G401 (cell line): ENCODE measurements at regions not wholly inside any gene's neighbourhood (a gene's known extent, or its start where the extent isn't known, plus 50 kb on each side); places are given as distances from the start of the nearest gene placed in this dataset.

Experiments used
- DNase-seq: peaks from one replicate; pipeline ENCODE4 v3.0.0-alpha.2; 2015; ENCODE audit warnings: low spot score
- in situ Hi-C: cut with HindIII; loops from 2 replicates; pipeline ENCODE4 v1.10.0; 2016; ENCODE audit warnings: low sequenced_read_pairs, mixed read lengths

DNA sequence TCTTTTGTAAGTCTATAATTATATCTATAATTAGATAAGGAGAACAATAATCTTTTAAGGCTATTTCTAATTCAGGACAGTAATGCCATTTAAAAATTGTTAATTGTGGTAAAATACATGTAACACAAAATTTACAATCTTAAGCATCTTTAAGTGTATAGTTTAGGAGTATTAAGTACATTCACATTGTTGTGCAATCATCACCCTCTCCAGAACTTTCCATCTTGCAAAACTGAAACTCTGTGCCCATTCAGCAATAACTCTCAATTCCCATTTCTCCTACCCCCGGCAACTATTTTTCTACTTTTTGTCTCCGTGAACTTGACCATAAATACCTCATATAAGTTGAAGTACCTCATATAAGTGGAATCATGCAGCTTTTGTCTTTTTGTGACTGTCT lies 93.9 kb upstream of the KCNA3 start:
- no peak for DNase-seq
- in situ Hi-C loops: no loop called here

DNA sequence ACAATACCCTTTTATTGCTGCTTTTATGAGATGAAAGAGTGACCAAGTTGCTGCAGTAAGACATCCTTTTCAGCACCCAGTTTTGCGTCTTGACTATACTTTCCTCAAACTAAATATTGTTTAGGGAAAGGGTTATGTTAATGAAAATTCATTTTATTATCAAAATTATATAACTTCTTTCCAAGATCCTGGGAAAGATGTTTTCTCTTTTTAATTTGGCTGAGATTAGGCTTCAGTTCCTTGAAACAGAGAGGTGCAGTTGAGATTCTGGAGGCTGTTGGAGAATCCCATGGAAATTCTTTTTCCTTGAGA lies 91.6 kb upstream of the KCNA3 start:
- in situ Hi-C loops: no loop called here
- DNase-seq: no peak

DNA sequence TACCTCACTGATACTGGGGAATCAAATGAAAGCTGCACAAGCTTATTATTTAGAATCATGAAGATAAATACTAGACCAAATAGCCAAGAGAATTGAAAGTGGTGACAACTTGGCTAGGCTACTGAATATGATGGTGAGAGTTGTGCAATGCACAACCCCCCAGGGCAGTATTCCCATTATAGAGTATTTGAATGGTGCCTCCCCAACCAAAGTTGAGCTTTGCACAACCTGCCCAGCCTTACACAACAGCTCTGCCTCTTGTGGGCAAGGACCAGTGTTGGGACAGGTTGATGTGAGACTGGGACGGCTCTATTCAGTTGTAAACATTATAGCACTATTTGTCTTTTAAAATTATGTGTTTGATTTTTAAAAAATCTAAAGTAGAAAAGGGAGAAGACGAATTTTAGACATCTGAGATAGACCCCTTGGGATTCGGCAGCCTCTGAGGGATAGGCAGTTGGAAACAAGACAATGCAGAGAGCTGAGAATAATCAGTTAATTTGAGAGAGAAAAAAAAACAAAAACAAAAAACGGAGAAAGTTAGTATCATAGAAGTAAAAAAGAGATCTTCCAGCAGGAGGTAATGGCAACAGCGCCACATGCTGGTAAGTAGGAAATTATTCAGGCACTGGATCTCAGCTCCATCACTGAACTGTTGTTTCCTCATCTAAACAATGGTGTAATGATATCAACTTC lies 91.0 kb upstream of the KCNA3 start:
- in situ Hi-C loops: no loop called here
- peak; percentile 73 for DNase-seq

DNA sequence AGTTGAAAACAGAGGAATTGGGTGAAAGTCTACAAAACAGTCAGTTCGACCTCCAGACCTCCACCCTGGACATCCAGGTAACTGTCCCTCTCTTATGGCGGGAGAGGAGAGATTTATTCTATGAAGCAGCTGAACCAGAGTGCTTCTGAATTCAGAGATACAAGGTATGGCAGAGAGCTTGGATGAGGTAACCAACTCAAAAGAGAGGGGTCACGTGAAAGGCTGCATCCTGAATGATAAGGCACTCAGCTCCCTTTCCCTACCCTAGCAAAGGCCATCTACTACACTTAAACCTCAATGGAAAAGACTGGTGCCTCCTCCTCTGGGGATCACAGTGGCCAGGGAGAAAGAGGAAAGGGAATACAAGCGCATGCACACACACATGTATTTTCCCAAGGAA lies 88.4 kb upstream of the KCNA3 start:
- in situ Hi-C loops: no loop called here

DNA sequence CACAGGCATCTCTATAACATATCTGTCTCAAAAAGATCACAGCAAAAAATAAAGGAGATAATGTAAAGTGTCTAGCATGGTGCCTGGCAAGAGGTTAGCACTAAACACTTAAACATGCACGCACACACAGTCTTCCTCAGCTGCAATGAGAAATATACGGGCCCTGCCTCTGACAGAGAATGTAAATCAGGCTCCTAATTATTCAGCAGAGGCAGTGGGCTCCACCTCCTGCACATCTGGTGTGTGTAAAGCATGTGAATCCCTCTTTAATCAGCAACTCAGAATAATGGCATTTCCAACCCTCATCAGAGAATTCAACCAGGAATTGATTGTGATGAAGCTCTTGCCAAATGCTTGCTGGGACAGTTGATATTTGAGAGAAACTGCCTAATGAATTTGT lies 85.6 kb upstream of the KCNA3 start:
- in situ Hi-C loops: no loop called here
- DNase-seq: no peak

More for the DNA sequence above, 88.4 kb upstream of the KCNA3 start:
- no peak for DNase-seq

DNA sequence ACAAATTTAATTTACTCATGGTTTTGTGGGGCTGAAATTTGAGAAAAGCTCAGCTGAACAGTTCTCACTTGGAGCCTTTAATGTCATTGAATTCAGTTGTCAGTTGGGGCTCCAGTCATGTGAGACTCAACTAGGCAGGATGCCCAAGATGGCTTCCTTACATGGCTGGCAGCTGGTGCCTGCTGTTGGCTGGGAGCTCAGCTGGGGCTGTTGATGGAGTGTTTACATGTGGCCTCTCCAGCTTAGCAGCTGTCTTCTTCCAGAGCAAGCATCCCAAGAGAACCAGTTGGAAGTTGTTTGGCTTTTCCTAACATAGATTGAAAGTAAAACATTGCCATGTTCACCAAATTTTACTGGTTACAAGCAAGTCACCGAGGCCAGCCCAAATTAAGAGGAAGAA lies 81.8 kb upstream of the KCNA3 start:
- in situ Hi-C loops: no loop called here
- no peak for DNase-seq

DNA sequence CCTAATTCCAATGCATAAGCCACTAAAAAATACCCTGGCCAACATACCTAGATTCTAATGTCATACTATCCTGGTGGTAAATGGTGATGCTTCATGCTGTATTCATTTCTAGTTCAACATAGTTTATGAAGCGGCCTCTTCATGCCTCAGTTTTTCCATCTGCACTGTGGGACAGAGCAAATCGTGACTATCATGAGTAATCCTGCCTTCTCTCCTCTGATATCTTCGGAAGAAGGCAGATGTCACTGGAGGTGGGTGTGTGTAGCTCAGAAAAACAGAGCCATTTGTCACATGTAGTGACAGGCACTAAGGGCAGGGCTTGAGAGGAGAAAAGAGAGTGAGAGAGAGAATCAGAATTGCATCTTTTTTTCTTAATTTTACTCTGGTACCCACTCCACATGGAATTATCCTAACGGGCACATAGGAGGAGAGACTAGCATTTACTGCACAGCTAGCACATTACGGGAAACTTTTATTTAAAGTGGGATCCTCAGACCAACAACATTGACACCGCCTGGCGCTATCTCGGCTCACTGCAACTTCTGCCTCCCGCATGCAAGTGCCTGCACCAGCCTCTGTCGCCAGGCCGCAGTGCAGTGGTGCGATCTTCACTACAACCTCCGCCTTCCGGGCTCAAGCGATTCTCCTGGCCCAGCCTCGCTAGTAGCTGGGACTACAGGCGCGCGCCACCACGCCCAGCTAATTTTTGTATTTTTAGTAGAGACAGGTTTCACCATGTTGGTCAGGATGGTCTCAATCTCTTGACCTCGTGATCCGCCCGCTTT lies 78.4 kb upstream of the KCNA3 start:
- in situ Hi-C loops: no loop called here
- no peak for DNase-seq

DNA sequence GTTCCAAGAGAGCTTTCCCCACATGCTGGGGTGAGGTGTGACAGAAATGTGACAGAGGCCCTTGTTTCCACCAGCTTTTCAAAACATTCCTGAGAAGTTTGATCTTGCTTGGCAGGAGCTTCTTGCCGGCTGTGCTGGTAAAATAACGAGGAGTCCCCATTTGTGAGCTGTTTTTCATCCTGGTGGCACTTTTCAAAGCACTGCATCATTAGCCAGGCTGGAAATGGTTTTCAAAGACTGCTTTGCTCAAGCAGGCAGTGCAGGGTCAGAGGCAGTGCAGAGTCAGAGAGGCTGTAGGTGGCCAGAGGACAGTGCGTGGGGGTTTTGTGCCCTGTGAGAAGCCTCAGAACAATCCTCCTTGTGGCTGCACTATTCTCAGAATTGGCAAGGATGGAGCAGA lies 75.8 kb upstream of the KCNA3 start:
- in situ Hi-C loops: no loop called here
- DNase-seq: peak; percentile 72

DNA sequence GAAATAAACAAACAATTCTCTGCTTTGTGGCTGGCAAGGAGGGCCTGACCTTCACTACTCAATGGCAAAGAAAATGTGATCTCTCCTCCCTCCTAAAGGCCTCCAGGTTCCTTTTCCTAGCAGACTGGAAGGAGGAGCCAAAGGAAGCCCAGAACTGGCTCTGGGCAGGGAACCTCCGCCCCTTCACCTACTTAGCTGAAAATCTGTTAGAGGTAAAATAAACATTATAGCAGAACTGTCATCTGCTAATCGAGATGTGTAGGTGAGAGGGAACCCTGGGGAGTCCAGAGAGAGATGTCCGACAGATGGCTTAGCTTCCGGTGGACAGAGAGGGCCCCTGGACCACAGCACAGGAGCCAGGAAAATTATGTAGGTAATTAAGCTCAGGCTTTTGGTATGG lies 75.2 kb upstream of the KCNA3 start:
- DNase-seq: peak; percentile 88
- in situ Hi-C loops: no loop called here

DNA sequence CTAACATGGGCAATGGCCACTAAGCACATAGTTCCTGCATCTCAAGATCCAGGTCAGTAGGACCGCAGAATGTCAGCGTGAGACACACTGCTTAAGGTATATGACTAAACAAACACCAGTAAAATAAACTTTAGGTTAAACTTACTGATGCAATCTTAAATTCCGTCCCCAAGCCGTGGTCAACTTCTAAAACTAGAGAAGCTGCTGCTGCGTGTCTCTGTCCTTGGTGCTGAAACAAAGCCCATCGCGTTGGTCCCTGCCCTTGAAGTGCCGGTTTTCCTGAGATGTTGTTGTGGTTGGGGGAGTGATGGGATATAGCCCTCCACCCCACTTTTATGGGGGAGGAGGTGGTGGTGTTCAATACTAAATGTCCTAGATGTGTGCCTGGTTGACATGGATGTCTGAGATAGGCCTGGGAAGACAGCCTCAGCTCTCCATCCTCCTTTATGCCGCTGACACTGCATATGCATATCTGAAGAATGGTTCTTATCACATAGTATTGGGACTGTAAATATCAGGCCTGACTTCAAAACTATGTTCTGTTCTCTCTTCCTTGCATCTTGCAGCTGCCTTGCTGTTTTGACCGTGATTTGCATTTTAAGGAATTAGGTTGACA lies 72.0 kb upstream of the KCNA3 start:
- in situ Hi-C loops: no loop called here
- DNase-seq: no peak

DNA sequence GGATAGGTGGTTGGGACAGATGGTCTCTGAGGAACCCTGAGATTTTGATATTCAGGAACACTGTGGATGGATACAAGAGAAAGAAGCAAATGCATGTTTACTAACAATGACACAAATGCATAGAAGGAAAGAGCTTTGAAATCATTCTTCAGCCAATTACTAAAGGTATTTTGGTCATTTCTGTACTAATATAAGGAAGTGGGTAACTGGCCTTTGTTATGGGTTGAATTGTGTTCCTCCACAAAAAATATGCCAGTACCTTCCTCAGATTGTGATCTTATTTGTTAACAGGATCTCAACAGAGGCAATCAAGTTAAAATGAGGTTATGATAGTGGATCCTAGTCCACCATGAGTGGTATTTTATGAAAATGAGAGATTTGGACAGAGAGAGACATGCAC lies 68.7 kb upstream of the KCNA3 start:
- in situ Hi-C loops: no loop called here
- no peak for DNase-seq

DNA sequence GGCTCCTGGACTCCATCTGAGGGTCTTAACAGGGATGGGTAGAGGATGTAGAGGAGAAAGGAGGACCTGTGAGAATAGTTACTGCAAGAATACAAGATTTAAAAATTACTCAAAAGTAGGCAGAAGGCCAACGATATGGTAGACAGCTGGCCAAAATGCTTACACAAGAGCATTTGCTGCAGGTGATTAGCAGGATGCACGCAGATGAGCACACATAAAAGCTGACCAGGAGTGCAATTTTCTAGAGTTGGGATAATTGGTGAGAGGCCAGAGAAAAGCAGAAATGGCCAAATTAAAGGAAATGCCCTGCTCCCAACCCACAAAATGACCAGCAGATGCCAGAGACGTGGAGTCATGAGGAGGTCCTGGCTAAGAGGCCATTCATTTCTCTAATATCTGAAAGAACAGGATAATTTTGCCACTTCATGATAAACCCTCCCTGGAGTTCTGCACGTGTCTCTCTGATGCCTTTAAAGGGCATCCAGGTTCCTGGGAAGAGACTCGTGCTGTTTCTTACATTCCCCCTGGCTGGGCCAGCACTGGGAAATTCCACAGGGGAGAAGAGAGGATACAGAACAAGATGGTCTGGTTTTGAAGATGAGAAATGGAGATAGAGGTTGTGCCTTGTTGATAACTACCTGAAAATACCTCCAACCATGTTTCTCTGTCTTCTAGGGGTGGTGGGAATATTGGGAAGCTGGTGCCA lies 62.3 kb upstream of the KCNA3 start:
- in situ Hi-C loops: no loop called here
- no peak for DNase-seq

DNA sequence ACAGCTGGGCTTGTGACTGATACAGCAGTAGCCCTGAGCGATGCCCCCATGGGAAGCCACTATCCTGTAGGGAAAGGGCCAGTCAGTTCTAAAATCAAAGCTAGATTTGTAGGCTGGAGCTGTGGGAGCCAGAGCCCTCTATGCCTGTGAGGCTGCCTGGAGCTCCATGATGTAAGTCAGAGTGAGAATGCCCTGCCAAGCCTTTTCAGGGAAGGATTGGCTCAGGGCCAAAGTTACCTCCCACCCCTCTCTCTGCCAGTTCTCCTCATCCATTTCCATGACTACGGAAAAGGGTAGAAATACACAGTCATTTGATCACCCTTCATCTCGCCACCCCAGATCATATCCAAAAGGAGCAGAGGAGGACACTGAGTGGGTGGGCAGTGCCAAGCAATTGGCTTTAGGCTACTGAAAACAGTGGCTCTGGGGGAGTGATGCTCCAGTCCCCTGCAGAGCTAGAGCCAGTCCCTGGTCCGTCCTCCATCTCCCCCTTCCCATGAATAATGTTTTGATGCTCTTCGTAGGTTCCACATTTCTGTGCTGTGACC lies 59.5 kb upstream of the KCNA3 start:
- in situ Hi-C loops: no loop called here
- no peak for DNase-seq

DNA sequence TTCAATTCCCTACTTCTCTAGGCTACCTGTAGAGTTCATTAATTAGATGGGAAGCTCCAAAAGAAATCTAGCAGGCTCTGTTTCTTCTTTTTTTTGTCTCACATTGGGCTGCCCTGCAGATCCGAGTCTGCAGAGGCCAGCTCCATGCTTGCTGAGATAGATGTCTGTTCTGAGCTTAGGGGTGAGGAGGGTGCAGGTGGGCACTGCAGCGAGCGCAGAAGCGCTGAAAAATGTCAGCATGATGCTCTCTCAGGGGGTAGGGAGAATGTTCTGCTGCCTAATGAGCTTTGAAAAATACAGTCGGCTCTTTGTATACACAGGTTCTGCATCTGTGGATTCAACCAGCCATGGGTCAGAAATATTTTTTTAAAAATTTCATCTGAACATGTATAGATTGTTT lies 56.8 kb upstream of the KCNA3 start:
- in situ Hi-C loops: no loop called here

DNA sequence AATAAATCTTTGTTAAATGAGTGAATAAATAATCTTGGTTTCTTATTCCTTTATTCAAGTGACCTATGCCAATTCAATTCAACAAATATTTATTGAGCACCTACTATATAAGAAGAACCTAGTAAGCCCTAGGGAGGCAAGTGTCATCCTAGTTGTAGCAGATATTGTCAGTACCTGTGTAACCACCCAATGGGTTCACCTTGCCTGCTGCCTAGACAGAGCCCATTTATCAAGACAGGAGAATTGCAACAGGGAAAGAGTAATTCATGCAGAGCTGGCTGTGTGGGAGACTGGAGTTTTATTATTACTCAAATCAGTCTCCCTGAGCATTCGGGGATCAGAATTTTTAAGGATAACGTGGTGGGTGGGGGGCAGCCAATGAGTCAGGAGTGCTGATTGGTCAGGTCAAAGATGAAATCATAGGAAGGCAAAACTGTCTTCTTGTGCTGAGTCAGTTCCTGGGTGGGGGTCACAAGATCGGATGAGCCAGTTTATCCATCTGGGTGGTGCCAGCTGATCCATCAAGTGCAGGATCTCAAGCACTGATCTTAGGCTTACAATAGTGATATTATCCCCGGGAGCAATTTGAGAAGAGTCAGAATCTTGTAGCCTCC lies 53.8 kb upstream of the KCNA3 start:
- in situ Hi-C loops: no loop called here
- DNase-seq: no peak

More for the DNA sequence above, 56.8 kb upstream of the KCNA3 start:
- DNase-seq: no peak

DNA sequence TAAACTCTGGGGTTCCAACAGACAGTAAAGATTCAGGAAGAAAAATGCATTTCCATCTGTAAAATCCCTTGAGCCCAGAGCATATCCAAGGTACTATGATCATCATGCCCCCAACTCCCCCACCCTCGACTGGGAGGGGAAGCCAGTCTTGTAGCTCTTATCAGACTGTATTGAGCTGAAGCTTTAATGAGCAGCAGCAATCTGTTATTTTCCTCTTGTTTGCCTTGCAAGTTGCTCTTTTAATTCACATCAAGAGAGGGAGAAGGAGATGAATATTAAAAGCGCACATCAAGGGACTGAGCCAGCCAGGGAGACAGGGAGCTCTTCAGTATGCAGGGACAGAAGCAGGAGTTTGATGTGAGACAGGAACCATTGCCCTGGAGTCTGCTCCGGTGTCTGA lies 52.5 kb upstream of the KCNA3 start:
- no peak for DNase-seq
- in situ Hi-C loops: no loop called here

DNA sequence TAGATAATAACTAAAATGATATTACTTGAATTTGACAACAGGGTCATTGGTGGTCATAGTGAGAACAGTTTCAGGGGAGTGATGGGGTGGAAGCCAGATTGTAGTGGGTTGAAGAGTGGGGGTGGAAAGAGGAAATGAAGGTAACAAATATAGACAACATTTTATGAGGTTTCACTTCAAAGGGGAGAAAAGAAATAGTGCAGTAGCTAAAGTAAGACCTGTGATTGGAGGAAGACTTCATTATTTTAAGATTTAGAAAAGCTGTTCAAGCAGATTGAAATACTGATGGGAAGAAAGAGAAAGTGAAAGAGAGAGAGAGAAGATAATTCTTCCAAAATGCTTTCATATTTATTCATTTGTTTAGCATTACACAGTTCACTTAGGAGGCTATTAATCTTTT lies 52.0 kb upstream of the KCNA3 start:
- in situ Hi-C loops: no loop called here
- DNase-seq: no peak
